Fibroblast of skin of right biceps (primary cell): ENCODE measurements at regions not wholly inside any gene's neighbourhood (a gene's known extent, or its start where the extent isn't known, plus 50 kb on each side); places are given as distances from the start of the nearest gene placed in this dataset.

Source experiments
- DNase-seq: peaks from one replicate; pipeline ENCODE4 v3.0.0-alpha.2; 2013

DNA sequence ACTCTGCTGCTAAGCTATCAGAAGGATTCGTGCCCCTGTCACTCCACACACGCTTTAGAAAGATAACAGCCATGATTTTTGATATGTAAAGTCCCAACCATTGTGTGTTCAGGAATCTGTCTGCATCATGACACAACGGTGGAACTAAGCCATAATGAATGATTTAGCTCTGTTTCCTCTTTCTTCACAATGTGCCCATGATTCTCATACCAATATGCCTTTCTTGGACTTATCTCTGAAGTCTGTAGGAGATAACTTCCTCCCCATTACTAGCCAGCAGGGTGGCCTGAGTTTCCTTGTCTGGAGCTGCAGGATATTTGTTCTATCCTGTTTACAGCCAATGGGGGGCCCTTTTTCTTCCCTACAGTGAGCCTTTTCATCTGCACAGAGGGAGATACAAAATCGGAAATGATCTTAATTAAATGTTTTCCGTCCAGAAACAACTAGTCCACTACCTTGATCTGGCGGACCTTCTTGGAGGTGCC, 511.7 kb downstream of the USP25 start:
- DNase-seq, result peak; percentile 7

DNA sequence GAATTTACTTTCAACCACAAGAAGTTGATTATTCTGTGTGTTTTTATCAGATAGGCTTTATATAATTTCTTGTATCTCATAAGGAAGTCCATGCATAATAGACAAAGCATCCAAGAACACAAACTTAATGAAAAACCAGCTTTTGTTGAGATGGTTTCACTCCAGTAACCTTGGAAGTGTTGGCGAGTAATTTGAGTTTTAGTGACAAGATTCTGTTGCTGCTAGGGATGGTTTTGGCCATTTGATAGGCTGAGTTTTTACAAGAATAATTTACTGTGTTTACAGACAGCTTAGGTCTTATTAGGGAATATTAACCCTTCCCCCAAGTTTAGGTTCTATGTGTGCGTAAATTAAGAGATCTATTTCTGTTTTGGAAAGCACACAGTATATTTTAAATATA, 513.6 kb downstream of the USP25 start:
- no peak for DNase-seq

DNA sequence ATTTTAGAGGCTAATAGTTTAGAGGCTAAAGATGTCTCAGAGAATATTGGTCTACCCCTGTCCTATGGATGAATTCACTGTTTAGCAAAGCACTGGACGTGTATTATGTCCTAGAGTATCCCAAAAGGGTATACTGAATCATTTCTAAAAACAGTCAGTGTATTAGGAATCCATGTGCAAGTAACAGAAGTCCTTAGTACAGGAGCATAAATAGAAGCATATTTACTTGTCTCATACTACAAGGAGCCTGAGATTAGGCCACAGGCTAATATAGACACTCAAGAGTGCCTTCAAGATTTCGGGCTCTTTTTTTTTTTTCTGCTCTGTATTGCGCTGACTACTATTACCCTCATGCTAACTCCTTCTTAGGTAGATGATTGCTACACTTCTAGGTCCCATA, 518.9 kb downstream of the USP25 start:
- DNase-seq, result no peak

DNA sequence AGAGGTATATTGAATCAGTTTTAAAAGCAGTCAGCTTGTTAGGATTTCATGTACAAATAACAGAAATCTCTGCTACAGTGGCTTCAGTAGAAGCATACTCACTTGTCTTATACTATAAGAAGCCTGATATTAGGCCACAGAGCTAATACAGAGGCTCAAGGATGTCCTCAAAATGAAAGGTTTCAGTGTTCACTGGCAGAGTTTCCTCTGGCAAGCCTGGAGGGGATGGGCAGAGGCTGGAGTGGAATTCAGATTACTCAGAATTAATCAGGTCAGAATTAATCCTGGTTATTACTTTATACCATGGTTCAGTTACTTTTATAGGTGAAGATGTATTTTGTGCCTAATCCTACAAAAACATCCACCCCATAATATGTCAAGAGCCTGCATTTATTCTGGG, 520.5 kb downstream of the USP25 start:
- no peak for DNase-seq

DNA sequence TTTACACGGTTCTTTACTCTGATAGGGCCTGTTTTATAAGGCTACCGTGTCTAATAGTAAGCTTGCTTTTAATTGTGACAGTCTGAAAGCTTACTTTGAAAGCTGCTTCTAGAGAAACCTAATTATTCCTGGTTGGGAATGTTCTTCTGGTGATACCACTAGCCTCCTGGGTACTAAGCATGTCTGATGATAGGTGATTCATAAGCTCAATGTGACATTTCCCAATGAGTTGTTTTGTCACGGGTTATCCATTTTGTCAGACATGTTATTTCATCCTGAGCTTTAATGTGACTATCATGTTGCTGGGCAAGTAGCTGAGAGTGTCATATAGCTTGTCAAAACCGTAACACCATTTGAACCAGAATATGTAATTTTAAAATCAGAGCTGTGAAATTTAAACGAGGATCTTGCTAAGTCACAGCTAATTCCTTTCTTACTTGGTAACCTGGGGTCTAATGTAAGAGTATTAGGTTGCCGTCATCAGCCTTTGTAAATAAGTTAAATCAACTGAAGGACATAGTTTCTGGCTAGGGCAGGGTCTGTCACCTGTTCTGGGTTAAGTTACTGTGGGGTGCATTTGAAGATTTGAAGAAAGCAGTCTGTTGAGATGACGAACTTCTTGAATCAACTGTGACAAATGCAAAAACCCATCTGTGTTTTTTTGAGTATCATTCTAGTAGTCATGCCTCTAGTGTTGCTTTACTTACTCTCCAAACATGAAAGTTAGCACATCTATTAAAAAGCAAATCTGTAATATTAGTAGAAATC, 529.2 kb downstream of the USP25 start:
- DNase-seq, result no peak

DNA sequence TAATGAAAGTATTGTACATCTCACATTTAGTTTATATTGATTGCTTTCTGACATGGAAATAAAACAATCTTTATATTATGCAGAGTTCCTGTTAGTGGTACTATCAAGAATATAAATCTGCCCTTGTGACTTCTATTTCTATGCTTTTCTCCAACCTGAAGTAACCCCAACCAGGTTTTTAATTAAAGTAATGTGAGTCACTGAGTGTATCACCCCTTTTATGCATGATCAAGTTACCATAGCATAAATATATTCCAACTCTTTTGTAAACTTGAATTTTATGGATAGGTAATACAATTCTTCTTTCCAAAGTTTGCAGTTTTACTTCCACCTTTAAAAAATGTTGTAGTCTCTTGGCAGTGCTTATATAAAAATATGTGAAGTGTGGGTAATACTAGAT, 532.3 kb downstream of the USP25 start:
- DNase-seq, result no peak

DNA sequence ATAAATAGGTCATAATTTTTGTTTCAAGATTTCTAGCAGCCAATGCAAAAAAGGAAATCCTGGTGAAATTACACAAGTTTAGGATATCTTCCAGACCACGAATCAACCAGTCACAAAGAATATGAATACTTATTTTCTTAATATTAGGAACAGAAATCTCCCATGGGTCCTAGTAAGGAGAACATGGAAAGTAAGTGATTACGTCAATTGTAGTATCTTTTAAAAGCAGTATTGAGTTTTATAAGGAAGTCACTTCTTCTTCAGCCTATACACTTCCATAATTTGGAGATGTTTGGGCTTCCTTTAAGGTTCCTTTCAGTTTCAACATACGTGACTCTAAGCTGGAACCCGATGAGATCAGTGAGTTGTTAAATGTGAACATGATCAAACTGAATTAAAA, 534.5 kb downstream of the USP25 start:
- DNase-seq, result peak; percentile 10

DNA sequence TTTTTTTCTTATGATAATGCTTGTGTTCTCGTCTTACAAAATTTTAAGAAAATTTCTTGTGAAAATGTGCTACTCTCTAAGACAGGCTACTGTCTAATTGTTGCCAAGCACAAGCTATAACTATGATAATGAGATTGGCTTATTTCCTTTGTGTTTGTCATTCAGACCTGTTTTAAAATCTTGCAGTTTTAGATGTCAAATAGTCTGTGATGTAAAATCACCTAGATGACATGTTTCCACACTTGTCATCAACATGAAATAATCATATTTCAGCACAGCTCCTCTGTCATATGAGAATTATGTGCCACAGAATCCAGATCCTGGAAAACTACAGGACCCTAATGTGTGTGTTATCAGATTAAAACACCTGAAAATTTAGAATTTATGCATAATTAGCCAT, 539.7 kb downstream of the USP25 start:
- DNase-seq, result no peak

DNA sequence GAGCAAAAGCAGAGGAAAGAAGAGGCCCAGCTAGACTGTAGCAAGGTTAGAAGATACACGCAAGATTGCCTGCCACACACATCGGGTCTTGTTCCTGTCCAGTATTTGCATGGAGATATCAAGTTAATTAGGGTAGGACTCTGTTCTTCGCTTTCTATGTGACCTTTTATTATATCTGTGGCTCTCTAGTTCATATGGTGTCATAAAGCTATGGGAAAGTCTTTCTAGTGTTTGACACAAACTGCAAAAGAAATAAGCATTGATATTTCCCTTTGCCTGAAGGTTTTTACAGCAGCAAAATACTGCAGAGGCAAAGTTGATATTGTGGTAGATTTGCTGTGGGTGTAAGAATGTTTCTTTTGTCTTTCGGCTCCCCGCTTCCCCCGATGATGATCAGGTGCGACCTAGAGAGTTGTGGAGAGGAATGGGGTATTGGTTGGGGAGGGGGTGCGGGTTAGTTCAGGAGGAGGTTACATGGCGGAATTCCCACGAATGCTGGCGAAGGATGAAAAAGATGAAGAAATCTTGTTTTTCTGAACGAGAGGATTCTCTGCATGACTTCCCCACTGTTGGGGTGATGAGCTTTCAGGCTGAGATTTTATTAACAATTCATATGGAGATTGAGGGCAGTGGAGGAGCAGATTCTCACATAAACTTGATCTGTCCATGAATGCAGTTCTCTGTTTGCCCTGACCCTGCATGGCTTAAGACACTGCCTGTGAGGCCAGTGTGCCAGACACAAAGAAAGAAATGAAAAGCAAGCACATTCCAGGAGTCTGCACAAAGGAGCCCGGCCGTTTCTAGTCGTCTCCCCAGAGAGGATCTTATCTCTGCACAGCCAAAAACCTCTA, 550.2 kb downstream of the USP25 start:
- peak; percentile 24 for DNase-seq

DNA sequence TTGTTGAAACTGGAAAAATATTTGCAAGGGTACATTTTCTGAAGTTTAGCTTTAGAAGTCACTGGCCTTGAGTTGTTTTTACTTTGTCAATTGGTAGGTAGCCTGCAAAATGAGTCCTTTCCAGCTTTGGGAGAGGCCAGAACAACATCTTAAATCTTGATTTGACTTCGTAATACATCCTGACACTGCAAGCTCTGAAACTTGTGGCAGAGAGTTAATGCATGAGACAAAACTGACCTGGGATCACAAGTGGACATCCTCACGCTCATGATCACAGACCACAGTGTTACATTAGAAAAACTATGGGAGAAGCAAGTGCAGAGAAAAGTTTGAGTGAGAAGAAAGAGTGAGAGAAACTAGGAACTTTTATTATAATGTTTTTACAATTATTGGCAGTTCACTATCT, 550.9 kb downstream of the USP25 start:
- no peak for DNase-seq

DNA sequence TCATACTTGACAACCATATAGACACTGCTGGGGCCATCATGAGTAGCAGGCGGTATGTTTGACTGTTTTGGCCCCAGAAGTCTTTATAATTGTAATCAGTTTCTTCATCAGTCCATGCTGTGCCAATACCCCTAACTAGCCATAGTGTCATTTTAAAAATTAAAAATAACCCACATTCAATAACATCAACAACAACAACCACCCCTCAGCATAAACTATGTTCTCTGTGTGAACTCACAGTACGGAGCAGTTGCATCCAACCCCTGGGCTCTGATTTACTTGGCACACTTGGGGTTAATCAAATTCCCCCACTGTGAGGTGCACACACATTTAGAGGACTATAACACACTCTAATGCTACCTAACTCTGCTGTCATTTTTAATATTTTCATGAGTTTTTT, 553.7 kb downstream of the USP25 start:
- DNase-seq, result no peak

DNA sequence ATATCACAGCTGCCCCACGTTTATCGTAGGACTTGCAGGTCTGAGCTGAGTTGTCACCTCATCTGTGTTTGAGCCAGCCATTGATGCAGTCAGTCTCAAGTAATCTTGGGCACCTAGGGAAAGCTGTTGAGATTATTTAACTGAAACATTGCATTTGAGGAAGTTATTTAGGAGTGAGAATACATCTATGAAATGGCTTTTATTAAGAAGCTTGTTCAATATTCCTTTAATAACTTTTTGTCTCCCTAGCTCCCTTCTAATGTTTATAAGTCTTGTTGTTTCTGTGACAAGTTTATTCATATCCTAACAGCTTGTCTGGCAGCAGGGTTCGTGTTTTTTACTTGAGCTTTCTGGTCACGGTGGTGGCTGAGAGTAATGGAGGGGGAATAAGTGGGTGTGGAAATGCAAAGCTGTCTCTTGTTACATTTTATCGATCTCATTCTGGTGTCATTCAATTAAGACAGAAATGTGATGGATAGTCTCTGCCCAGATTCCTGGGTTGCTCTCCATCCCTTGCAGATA, 555.9 kb downstream of the USP25 start:
- DNase-seq, result no peak

DNA sequence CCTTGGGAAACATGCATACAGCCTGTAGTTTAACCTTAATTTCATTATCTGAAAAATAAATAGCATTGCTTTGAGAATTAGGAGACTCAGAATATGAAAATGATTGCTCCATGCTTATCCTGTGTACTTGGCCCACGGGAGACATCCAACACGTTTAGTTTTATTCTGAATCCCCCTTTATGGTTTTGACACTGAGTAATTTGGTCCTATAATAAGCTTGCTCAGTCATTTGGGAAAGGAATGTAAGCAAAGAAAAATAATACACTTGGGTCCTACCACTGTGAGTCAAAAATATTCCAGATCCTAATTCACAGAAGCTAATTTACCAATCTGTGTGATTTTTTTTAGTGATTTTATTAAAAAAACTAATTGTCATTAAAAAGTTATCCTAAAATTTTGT, 557.3 kb downstream of the USP25 start:
- DNase-seq, result peak; percentile 27

DNA sequence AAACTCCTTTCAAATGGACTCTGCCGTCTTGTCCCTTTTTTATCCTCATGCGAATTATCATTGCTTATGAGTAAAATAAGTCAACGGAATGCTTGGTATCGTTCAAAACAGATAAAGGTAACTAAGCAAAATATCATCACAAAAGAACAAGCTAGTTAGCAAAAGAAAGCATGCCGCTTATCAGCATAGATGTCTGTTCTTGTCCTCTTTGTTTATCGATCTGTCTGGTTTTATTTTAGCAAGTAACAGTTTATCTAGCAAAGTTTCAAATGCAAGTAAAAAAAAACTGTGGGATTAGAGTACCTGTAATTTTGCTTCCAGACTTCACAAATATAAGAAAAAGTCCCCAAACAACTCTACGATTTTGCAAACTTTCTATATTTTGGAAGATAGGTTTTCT, 561.5 kb downstream of the USP25 start:
- DNase-seq, result no peak

DNA sequence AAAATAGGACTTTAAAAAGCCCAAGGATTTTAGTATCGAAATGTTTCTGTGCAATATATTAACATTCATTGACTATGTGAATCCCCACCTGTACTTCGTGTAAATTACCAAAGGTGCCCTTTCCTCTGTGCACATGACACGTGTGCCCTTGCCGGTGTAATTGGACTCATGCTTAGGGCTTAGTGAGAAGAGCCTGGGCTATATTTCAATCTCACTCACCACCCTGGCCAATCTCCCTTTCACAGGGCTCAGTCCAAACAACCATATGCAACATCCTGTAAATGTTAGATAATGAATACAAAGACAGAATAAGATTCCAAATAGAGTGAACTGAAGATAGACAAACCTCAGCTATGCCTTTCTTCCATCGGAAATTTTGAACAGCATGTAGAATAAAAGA, 564.3 kb downstream of the USP25 start:
- DNase-seq, result no peak

DNA sequence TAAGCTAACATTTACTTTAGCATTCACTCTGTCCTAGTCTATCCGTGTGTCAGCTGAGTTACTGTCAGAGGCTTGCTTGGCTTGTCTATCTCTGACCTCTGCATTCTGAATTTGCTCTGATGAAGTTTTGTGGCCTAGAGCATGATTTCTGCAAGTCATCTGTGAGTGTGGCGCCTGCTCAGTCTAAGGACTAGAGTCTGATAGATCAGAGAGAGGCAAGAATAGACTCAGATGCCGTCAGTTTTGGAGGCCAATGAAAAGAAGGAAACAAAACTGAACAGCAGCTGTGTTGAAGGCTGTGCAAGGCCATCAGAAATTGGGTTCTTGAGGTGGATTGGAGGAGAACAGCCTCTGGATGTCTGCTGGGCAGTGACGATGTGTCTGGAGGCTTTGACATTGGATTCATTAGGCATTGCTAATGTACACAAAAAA, 573.1 kb downstream of the USP25 start:
- DNase-seq, result peak; percentile 16

DNA sequence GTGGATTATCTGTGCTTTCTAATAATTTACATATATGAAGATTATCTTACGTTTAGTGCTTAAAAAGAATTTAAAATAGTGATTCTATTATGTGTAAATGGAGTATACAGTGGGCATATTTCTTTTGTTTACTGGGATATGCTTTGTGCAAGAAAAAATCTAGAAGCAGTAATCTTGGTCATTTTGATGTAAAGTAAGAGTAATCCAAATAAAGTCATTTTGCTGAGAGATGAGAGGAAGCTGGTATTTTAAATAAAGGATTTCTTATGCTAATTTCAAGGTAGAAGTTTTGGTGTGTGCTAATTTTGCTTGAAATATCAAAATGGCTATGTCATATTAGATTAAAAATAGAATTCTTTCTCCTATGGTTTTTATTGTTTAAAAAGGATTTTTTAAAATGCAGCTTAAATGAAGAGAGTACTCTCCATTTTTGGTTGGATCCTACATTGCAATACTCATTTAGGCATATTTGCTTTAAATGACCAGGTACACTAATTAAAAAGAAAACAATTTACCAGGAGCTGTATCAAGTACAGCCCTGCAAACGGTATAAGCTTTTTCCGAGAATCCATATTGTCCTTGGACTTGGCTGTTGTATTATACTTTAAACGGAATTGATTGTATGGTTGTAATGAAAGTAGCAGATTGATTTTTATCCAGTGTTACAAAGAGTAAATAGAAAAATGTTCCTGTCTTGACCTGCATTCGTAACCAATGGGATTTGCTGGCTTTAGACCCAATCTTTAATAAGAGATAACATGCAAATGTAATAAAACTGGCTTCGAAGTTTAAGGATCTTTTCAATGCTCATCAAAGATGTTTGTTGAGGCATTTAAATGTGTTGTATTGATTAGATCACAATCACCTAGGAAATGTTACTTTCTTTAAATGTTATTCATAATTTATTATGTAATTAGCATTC, 574.7 kb downstream of the USP25 start:
- DNase-seq, result no peak

DNA sequence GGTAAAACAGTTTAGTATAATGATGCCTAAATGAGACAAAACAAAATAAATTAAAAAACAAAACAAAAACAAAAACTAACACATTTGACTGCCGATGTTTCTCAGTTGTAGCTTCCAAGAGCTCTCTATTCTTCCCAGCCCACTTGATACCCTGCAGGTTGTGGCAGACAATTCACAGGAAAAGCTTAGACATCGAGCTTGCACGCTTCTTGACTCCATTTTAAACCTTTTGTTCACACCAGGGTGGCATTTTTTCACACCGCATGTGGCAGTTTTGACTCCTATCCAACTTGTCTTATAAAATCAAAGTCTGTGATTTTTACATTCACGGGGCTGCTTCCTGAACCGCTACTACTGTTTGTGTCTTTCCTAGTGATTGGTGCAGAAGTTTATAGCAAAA, 575.9 kb downstream of the USP25 start:
- peak; percentile 9 for DNase-seq

DNA sequence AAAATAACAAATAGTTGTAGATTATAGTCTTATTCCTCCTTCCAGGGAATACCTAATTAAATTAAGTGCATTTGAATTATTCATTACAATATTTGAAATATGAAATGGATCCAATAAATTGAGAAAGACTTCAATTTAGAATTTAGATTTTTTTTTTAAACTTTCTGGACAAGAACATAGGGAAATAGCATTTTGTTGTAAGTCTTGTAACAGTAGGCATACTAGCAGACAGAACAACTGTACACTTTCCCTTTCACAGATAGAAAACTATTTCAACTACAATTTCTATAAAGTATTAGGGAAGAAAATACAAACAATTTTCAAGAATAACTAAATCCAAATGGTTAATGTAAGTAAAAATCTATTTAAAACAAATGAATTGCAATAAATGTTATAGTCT, 577.5 kb downstream of the USP25 start:
- DNase-seq, result no peak

DNA sequence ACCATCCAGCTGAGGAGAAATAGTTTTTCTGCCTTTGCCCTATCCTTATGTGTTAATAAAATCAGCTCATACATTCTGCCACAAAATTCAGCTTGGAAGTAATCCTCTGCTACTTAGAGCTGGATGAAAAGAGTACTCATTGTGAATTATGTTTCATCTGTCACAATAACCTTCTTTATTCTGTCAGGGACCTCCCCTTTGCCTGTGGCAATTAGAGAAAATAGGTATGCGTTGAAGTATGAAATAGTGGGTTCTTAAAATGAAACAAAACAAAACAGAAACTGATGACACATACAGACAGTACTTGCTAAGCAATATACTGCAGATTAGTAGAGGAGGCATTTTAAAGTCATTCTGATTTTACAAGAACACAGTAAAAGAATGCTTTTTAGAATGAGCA, 578.5 kb downstream of the USP25 start:
- peak; percentile 9 for DNase-seq

DNA sequence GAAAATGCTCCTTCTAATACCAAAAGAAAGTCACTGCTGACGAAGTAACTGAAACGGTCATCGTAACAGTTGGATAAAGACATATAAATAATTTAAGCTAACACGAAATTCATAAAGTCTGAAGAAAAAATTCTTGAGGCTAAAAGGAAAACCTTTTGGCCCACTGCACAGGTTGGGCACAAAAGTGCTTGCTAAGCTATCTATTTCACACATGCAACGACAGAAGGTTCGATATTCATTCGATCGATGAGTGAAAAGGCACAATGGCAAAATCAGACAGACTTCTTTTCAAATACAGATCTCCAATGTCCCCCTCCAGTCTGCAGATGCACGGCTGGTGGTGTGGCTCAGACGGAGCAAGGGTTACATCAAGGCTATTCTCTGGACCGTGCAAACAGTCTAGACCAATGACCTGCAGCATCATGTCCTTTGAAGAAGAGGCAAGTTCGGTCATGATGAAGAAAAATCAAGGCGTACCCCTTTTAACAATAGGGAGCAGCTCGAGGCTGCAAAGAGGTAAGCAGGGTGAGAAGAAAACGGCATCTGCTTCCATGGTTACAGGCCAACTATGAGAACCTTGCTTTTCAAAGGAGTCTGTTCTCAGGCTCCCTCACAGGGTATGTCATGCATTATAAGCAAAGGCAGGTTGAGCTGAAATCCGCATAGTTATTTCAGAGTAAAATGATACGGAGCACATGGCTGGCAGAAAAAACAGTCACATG, 579.6 kb downstream of the USP25 start:
- no peak for DNase-seq

DNA sequence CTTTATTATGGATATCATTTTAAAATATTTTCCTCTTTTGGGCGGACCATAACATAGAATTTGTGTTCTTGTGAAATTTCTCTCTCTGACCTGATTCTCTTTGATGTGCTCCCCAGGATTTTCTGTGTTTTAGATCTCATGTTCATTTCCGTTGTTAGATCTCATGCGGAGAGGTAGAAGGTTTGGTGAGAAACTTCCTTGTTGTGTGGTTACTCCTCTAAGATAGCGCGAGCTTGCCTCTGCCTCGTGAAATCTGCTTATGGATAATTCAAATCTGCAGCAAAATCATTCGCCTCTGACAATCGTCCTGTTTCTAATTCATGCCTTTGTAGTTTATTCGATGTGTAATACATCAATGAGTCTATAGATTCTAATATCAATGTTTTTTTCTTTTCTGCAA, 580.4 kb downstream of the USP25 start:
- no peak for DNase-seq
